B cell (primary cell): ENCODE measurements at regions not wholly inside any gene's neighbourhood (a gene's known extent, or its start where the extent isn't known, plus 50 kb on each side); places are given as distances from the start of the nearest gene placed in this dataset.

Source experiments
- ATAC-seq: fragments of 200-7000 bp; cut with Tn5 transposase; one replicate; pipeline ENCODE4 v1.10.0; 2021; ENCODE audit warnings: low read depth, mild to moderate bottlenecking, moderate number of reproducible peaks, moderate library complexity
- CTCF ChIA-PET: fragments of 350-600 bp; sonication (Branson Sonifier 250); formaldehyde crosslinking; loops from one replicate; lab custom pipeline; 2021; ENCODE audit warnings: antibody characterized with exemption, inconsistent platforms; lab: Charles Lee
- POLR2A ChIA-PET: fragments of 350-600 bp; sonication (Branson Sonifier 250); formaldehyde crosslinking; loops from one replicate; lab custom pipeline; 2021; ENCODE audit warnings: antibody characterized with exemption; lab: Charles Lee
- DNase-seq: peaks from one replicate; pipeline ENCODE4 v3.0.0; 2013
- H2AFZ ChIP-seq: 2 replicates; pipeline ENCODE4 v1.6.1; 2012; ENCODE audit warnings: mild to moderate bottlenecking, low read depth, low read length; ENCODE audit not compliant: insufficient read depth, poor library complexity, severe bottlenecking
- H3K27ac ChIP-seq, 2 donors: 1 replicate in 1 of 2; 2 replicates in 1 of 2; pipeline ENCODE4 v1.5.1; 2012 to 2013; ENCODE audit warnings: low read length in 2 of 2, mild to moderate bottlenecking in 2 of 2, moderate library complexity in 1 of 2
- H3K27me3 ChIP-seq, 4 experiments: fragments of 200-600 bp in 1 of 4; sonication (generic) in 1 of 4; replicated peaks in 1 of 4; 1 replicate in 2 of 4; 2 replicates in 2 of 4; pipeline versions ENCODE4 v1.6.1 to v1.7.0; 2013 to 2016; ENCODE audit warnings: low read length in 3 of 4, mild to moderate bottlenecking in 2 of 4, mixed read lengths in 1 of 4, moderate library complexity in 1 of 4; ENCODE audit not compliant: insufficient read depth in 4 of 4, control insufficient read depth in 3 of 4; ENCODE audit errors: control extremely low read depth in 1 of 4
- H3K36me3 ChIP-seq, 2 experiments: replicated peaks in 1 of 2; 1 replicate in 1 of 2; 2 replicates in 1 of 2; pipeline versions ENCODE4 v1.6.1 to v1.7.1; 2013; ENCODE audit warnings: low read length in 1 of 2; ENCODE audit not compliant: insufficient read depth in 2 of 2, control insufficient read depth in 1 of 2; ENCODE audit errors: control extremely low read depth in 1 of 2, extremely low read depth in 1 of 2
- H3K4me1 ChIP-seq, 2 donors: fragments of 200-600 bp in 1 of 2; sonication (generic) in 1 of 2; 1 replicate in 1 of 2; 2 replicates in 1 of 2; pipeline versions ENCODE4 v1.5.1 to v1.6.1; 2013 to 2017; ENCODE audit warnings: low read length in 2 of 2; ENCODE audit not compliant: control insufficient read depth in 2 of 2, insufficient read depth in 2 of 2
- H3K4me2 ChIP-seq: replicated peaks from 2 replicates; pipeline ENCODE3; 2012; ENCODE audit warnings: mild to moderate bottlenecking, low read depth, low read length; ENCODE audit not compliant: poor library complexity, severe bottlenecking
- H3K4me3 ChIP-seq, 5 experiments: fragments of 200-600 bp in 1 of 5; sonication (generic) in 1 of 5; 1 replicate in 3 of 5; 2 replicates in 2 of 5; pipeline versions ENCODE4 v1.5.1 to v1.7.0; 2011 to 2016; ENCODE audit warnings: low read length in 4 of 5, mild to moderate bottlenecking in 4 of 5, low read depth in 2 of 5, control low read depth in 1 of 5, moderate library complexity in 1 of 5; ENCODE audit not compliant: insufficient read depth in 1 of 5; ENCODE audit errors: control extremely low read depth in 1 of 5, extremely low read depth in 1 of 5
- H3K79me2 ChIP-seq: fragments of 200-600 bp; sonication (generic); one replicate; pipeline ENCODE4 v1.6.0; 2016; ENCODE audit warnings: low read length; ENCODE audit not compliant: control insufficient read depth, insufficient read depth
- H3K9ac ChIP-seq: fragments of 200-600 bp; sonication (generic); 2 replicates; pipeline ENCODE4 v1.6.1; 2017; ENCODE audit warnings: mild to moderate bottlenecking, low read length, moderate library complexity
- H3K9me3 ChIP-seq, 3 donors: one replicate each; pipeline versions ENCODE4 v1.6.1 to v1.7.1; 2013; ENCODE audit warnings: low read length in 2 of 3; ENCODE audit not compliant: control insufficient read depth in 2 of 3, insufficient read depth in 1 of 3; ENCODE audit errors: control extremely low read depth in 1 of 3
- H4K20me1 ChIP-seq: 2 replicates; pipeline ENCODE4 v1.6.0; 2012; ENCODE audit warnings: mild to moderate bottlenecking, low read length; ENCODE audit not compliant: insufficient read depth, control insufficient read depth, poor library complexity, severe bottlenecking
- H3K27ac Mint-ChIP-seq: one replicate; pipeline ENCODE4 v1.8.0; 2021; ENCODE audit warnings: mixed read lengths
- H3K27me3 Mint-ChIP-seq: one replicate; pipeline ENCODE4 v1.8.0; 2021; ENCODE audit warnings: mixed read lengths
- H3K4me1 Mint-ChIP-seq: one replicate; pipeline ENCODE4 v1.8.0; 2021; ENCODE audit warnings: mixed read lengths
- H3K4me3 Mint-ChIP-seq: one replicate; pipeline ENCODE4 v1.8.0; 2021; ENCODE audit warnings: mixed read lengths
- H3K9me3 Mint-ChIP-seq: one replicate; pipeline ENCODE4 v1.8.0; 2022; ENCODE audit warnings: mixed read lengths; ENCODE audit not compliant: insufficient read depth
- CTCF ChIP-seq: fragments of 200-600 bp; IDR thresholded peaks from one replicate; pipeline ENCODE4 v1.8.0; 2022; ENCODE audit warnings: antibody characterized with exemption, mild to moderate bottlenecking
- EZH2 ChIP-seq: IDR thresholded peaks from 2 replicates; pipeline ENCODE4 v1.6.1; 2012; ENCODE audit warnings: borderline replicate concordance, low read depth, mild to moderate bottlenecking, moderate library complexity, low read length; ENCODE audit not compliant: insufficient read depth, poor library complexity, severe bottlenecking
- WGBS: methylation state at CpG from one replicate; pipeline ENCODE4 v1.1.5; 2013; ENCODE audit warnings: missing lambda C conversion rate; ENCODE audit not compliant: insufficient coverage; 5-methylcytosine and 5-hydroxymethylcytosine counted together
- intact Hi-C: fragments of 100-400 bp; cut with micrococcal nuclease; formaldehyde crosslinking; loops from one replicate; pipeline ENCODE4 v1.10.0; 2022

- 100% methylated on average over 1 of the region's 5 CpGs for WGBS
Observed at GRCh38 chr21:16294128-16294527, 564.3 kb downstream of the USP25 start.

GRCh38 chr21:16302851-16303282 lies 573.1 kb downstream of the USP25 start:
- no peaks in the 10 kb centered on the region for H3K9me3 Mint-ChIP-seq
- no peaks in the 10 kb centered on the region for H3K79me2 ChIP-seq
- POLR2A ChIA-PET: no interaction called here
- H3K27me3 ChIP-seq: no peaks in the 10 kb centered on the region
- no peaks in the 10 kb centered on the region for H4K20me1 ChIP-seq
- 66% methylated on average over 3 of the region's 4 CpGs for WGBS
- H3K9ac ChIP-seq: no peak overlapping the region
- no peak for ATAC-seq
- no peaks in the 10 kb centered on the region for H3K4me1 Mint-ChIP-seq
- no peak overlapping the region for H3K27ac ChIP-seq
- H3K9me3 ChIP-seq: no peaks in the 10 kb centered on the region
- CTCF ChIA-PET: no interaction called here
- DNase-seq: no peak
- no peak overlapping the region for H3K4me3 ChIP-seq
- no peak overlapping the region for H3K4me3 Mint-ChIP-seq
- no peak overlapping the region for H3K4me2 ChIP-seq
- intact Hi-C loops: no loop called here
- H3K4me1 ChIP-seq: no peaks in the 10 kb centered on the region
- H3K27me3 Mint-ChIP-seq: no peaks in the 10 kb centered on the region
- no peak overlapping the region for H3K27ac Mint-ChIP-seq
- no peak overlapping the region for H2AFZ ChIP-seq
- H3K36me3 ChIP-seq: no peaks in the 10 kb centered on the region
- TF ChIP-seq EZH2: no peak
- TF ChIP-seq CTCF: no peak

More at GRCh38 chr21:16294128-16294527, 564.3 kb downstream of the USP25 start:
- intact Hi-C loops: no loop called here
- H3K27me3 Mint-ChIP-seq: no peaks in the 10 kb centered on the region
- Histone ChIP-seq H3K27ac (no peak overlapping the region), H3K36me3 (no peaks in the 10 kb centered on the region), H3K4me3 (no peak overlapping the region), H3K9ac (no peak overlapping the region), H3K9me3 (no peaks in the 10 kb centered on the region), H3K79me2 (no peaks in the 10 kb centered on the region), H4K20me1 (no peaks in the 10 kb centered on the region), H2AFZ (no peak overlapping the region), H3K4me1 (no peaks in the 10 kb centered on the region), H3K4me2 (no peak overlapping the region), H3K27me3 (no peaks in the 10 kb centered on the region)
- TF ChIP-seq CTCF (no peak), EZH2 (no peak)
- H3K9me3 Mint-ChIP-seq: peaks cover 2% of the 10 kb centered on the region
- ATAC-seq (no peak), DNase-seq (no peak)
- ChIA-PET POLR2A (no interaction called here), CTCF (no interaction called here)
- H3K4me1 Mint-ChIP-seq: no peaks in the 10 kb centered on the region
- H3K4me3 Mint-ChIP-seq: no peak overlapping the region
- no peak overlapping the region for H3K27ac Mint-ChIP-seq
